Glomerular visceral epithelial cell (primary cell): ENCODE measurements at regions not wholly inside any gene's neighbourhood (a gene's known extent, or its start where the extent isn't known, plus 50 kb on each side); places are given as distances from the start of the nearest gene placed in this dataset.

ENCODE experiments used
- DNase-seq: peaks from one replicate; pipeline ENCODE4 v3.0.0-alpha.2; 2016; ENCODE audit errors: extremely low spot score

GRCh38 chr12:124726596-124727263 lies 136.9 kb downstream of the SCARB1 start:
- no peak for DNase-seq

- no peak for DNase-seq
Measured at GRCh38 chr12:124725597-124726237, 137.9 kb downstream of the SCARB1 start.

- no peak for DNase-seq
Measured at GRCh38 chr12:124725099-124725498, 138.6 kb downstream of the SCARB1 start.

GRCh38 chr12:124722878-124723277 lies 140.8 kb downstream of the SCARB1 start:
- no peak for DNase-seq

- DNase-seq: peak; percentile 78
Measured at GRCh38 chr12:124721501-124722162, 142.0 kb downstream of the SCARB1 start.

GRCh38 chr12:124720681-124721500 lies 142.8 kb downstream of the SCARB1 start:
- DNase-seq: peak; percentile 95

GRCh38 chr12:124720004-124720680 lies 143.5 kb downstream of the SCARB1 start:
- peak; percentile 86 for DNase-seq

- DNase-seq: no peak
Measured at GRCh38 chr12:124719231-124719630, 144.4 kb downstream of the SCARB1 start.

- DNase-seq: no peak
Measured at GRCh38 chr12:124718458-124718857, 145.2 kb downstream of the SCARB1 start.

GRCh38 chr12:124718036-124718435 lies 145.6 kb downstream of the SCARB1 start:
- DNase-seq: no peak

- no peak for DNase-seq
Measured at GRCh38 chr12:124717318-124717717, 146.3 kb downstream of the SCARB1 start.

GRCh38 chr12:124716208-124717130 lies 147.2 kb downstream of the SCARB1 start:
- no peak for DNase-seq

GRCh38 chr12:124715121-124715990 lies 147.9 kb upstream of the NCOR2 start:
- DNase-seq: no peak

GRCh38 chr12:124713436-124714082 lies 146.1 kb upstream of the NCOR2 start:
- peak; percentile 50 for DNase-seq

GRCh38 chr12:124713041-124713435 lies 145.6 kb upstream of the NCOR2 start:
- DNase-seq: no peak

- DNase-seq: no peak
Measured at GRCh38 chr12:124711344-124711743, 143.9 kb upstream of the NCOR2 start.

GRCh38 chr12:124709722-124710687 lies 142.6 kb upstream of the NCOR2 start:
- no peak for DNase-seq

- DNase-seq: no peak
Measured at GRCh38 chr12:124707316-124707715, 139.9 kb upstream of the NCOR2 start.
